NT2/D1 (cell line): ENCODE measurements at regions not wholly inside any gene's neighbourhood (a gene's known extent, or its start where the extent isn't known, plus 50 kb on each side); places are given as distances from the start of the nearest gene placed in this dataset.

Experiments
- SUZ12 ChIP-seq: IDR thresholded peaks from 2 replicates; pipeline ENCODE4 v1.6.1; 2011; ENCODE audit not compliant: insufficient read length, insufficient read depth; ENCODE audit errors: extremely low read depth
- YY1 ChIP-seq: IDR thresholded peaks from 2 replicates; pipeline ENCODE4 v1.6.1; 2011; ENCODE audit not compliant: insufficient read length, insufficient read depth
- ZNF274 ChIP-seq: IDR thresholded peaks from 2 replicates; pipeline ENCODE4 v1.6.1; 2011; ENCODE audit warnings: mild to moderate bottlenecking, low read depth, low read length

DNA sequence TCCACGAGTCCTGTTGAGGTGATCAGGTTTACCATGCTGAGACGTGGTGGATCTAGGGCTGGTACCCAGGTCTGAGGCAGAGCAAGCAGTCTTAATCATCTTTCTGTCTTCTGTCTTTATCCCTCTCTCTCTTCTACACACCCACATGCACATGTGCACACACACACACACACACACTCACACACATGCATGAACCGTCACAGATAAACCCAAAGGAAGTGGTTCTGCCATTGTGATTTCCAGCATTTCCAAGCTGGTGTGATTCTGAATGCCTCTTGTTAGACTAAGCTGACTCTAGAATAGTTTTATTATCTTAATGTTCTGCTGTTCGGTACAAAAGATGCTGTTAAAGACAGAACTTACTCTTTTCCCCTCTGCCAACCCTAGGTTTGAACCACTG lies 411.8 kb upstream of the SALL1 start:
- TF ChIP-seq SUZ12, result no peak
- no peak for TF ChIP-seq YY1
- TF ChIP-seq ZNF274, result no peak
